HG03460 (cell line): ENCODE measurements at regions not wholly inside any gene's neighbourhood (a gene's known extent, or its start where the extent isn't known, plus 50 kb on each side); places are given as distances from the start of the nearest gene placed in this dataset.
"Not testable (repeated sequence)": the region's sequence is repeated elsewhere in the genome, so short reads cannot be mapped to it uniquely, and the experiment has no call there.

ENCODE experiments used
- ATAC-seq: cut with Tn5 transposase; IDR thresholded peaks from one replicate; pipeline ENCODE4 v1.9.1; 2021; ENCODE audit not compliant: unreplicated experiment

DNA sequence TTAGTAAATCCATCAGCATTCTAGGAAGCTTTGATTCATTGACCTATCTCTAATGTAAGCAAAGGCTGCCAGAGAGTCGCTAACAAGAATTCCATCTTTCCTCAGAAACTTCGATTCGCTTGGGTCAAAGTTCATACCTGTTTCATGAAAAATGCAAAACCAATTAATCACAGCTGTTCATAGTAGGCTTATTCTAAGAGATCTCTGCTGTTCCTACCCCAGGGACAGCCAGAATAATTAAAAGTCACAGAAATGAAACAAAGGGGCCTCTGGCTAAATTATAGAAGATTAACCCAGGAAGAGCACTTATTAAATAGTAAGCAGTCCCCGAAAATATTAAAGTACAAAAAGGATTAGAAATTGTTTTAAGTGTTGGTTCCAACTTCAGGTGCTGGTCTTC lies 280.1 kb upstream of the FRG2C start:
- ATAC-seq = not testable (repeated sequence)

DNA sequence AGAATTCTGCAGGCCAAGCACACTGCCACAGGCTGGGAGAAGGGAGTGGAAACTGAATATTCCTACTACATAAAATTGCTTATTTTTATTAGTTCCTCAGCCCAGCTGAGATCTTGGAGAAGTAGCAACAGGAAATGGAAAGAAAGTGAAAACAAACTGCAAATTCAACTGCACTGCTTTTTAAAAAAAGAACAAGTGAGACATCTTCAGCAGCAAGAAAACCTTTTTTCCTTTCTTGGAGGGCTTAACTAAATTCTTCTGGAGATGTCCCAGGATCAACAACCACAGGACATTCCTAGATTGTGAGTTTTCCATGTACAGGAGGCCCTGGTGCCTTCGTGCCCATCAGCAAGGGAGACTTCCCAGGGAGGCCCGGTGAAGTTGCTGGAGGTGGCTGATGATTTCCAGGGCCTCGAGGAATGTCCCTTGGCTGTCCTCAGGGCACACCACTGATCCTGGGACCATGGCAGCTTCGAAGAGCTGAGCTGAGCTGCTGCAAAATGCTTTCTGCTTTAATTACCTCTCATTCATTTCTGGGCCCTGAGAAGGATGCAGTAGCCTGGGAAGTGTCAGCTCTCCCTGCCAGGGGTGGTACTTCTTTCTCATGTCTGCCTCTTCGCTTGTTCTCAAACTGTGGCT lies 275.5 kb upstream of the FRG2C start:
- ATAC-seq = not testable (repeated sequence)

DNA sequence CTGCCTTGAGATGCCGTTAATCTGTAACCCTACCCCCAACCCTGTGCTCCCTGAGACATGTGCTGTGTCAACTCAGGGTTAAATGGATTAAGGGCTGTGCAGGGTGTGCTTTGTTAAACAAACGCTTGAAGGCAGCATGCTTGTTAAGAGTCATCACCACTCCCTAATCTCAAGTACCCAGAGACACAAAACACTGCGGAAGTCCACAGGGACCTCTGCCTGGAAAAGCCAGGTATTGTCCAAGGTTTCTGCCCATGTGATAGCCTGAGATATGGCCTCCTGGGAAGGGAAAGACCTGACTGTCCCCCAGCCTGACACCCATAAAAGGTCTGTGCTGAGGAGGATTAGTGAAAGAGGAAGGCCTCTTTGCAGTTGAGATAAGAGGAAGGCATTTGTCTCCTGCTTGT lies 270.8 kb upstream of the FRG2C start:
- ATAC-seq = not testable (repeated sequence)

DNA sequence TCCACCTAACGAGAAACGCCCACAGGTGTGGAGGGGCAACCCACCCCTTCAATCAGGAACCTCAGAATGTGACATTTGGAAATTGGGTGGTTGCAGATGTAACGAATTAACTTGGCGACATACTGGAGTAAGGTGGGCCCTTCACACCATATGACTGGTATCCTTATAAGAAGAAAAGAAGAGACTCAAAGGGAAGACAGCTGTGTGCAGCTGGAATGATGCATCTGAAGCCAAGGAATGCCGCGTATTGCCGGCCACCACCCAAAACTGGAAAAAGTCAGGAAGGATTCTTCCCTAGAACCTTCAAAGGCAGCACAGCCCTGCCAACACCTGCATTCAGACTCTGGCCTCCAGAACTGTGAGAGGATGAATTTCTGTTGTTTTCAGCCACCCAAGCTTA lies 270.0 kb upstream of the FRG2C start:
- ATAC-seq = not testable (repeated sequence)

DNA sequence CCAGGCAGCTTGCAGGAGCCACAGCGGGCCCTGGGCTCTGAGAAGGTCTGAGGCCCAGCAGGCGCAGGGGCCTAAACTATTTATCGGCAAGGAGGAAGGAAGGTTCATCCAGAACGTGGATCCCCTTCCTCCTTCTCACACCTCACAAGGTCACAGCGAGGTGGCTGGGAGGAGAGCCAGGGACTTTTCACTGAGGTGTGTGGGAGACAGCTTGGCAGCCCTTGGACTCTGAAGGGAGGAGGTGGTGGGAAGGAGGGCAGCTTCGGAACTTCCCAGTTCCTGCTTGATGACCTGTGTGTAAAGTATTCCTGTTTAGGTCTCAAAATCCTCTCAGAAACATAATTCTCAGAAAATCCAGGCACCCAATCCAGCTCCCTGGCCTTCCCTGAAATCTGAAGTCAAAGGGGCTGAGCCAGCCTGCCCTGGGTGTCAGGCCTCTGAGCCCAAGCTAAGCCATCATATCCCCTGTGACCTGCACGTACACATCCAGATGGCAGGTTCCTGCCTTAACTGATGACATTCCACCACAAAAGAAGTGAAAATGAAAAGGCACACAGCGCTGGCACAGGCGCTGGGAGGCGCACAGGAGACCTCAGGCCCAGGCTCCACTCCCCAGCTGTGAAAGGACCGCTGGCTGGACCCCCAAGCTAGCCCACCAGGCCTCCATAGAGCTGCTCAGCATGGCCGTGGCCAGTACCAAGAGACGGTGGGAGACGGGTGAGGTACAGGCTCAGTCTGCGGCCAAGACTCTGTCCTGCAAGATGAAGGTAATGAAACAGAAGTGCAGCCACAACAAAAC lies 269.4 kb upstream of the FRG2C start:
- ATAC-seq = not testable (repeated sequence)

DNA sequence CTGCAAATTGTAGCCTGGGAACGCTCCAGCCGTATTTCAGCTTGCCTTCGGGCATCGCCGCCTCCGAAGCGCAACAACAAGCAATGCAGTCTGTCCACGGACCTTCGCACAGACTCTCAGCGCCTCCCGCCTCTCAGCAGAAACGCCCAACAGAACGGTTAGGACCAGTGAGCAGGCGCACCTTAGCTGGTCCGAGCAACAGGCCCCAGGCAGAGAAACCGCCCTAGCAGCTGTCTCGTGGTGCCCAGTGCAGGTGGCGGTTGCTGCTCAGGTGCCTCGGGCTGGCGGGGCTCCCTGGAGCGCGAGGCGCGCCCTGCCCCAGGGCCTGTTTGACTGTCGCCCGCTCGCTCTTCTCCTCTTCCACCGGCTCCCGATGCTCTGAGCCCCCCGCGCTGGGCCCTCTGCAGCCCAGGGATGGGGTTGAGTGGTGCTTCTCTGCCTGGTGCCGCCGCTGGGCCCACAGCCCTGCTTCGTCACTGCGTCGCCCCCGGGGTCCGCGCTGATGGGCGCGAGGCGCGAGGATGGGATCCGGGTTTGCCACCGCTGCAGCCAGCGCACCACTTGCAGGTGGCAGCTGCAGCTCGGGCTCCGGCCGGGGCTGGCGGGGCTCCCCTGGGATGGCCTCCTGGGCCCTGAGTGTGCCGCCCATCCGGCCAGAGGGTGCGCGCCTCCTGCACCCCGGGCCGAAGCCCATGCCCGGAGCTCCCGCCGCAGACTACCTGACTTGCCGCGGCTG lies 268.4 kb upstream of the FRG2C start:
- no peak for ATAC-seq

DNA sequence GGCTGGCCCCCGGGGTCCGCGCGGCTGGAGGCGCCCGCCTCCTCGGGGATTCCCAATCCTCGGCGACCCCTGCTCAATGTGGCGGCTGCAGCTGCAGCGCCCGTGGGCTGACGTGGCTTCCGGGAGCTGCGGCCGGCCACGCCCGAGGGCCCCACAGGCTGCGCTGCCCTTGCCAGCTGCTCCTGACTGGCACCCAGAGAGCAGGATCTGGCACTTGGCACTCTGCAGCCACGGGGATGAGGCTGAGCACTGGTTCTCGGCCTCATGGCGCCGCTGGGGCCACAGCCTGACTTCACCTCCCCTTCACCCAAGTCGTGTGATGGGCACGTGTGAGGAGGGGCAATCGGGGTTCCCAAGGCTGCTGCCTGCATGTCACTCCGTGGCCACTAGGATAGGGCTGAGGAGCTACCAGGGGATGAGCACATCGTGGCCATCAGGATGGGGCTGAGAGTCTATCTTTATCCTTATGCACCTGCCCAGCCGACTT lies 267.8 kb upstream of the FRG2C start:
- no peak for ATAC-seq

DNA sequence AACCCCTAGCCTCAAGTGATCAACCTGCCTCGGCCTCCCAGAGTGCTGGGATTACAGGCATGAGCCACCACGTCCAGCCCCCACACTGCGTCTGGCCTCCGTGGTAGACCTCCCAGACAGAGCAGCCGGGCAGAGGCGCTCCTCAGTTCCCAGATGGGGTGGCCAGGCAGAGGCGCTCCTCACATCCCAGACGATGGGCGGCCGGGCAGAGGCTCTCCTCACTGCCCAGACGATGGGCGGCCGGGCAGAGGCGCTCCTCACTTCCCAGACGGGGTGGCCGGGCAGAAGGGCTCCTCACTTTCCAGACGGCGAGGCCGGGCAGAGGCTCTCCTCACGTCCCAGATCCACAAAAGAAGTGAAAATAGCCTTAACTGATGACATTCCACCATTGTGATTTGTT lies 266.6 kb upstream of the FRG2C start:
- ATAC-seq = not testable (repeated sequence)

DNA sequence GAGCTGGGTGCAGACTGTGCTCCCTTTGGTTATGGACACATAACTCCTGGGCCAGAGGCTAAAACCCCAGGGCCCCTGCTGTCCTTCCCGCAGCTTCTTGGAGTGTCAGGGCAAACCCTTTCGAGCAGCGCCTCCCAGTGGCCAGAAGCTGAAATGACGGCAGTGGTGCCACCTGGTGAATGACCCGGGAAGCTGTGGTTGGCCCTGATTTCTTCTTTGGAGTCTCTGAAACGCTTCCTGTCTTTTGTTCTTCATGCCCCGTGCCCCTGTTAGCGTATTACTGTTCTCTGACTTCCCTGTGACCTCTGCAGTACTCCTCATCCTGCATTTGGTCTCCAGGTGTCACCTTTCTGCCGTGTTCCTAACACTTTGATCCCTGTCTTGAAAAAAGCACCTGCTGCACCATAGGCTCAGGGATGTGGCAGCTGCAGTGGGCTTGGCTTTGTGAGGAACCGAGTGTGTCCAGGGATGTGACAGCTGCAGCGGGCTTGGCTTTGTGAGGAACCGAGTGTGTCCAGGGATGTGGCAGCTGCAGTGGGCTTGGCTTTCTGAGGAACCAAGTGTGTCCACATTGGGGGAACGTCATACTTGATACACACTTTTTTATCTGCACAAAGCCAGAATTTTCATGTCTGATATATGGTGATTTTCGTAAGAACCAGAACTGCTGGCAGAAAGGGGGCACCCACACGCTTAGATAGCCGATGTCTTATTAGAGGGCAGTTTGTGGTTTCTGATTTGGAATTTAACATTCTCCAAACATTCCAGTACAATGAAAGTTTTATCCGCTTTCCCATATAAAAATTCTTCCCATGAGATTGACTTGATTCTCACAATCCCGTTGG lies 241.8 kb upstream of the FRG2C start:
- not testable (repeated sequence) for ATAC-seq

DNA sequence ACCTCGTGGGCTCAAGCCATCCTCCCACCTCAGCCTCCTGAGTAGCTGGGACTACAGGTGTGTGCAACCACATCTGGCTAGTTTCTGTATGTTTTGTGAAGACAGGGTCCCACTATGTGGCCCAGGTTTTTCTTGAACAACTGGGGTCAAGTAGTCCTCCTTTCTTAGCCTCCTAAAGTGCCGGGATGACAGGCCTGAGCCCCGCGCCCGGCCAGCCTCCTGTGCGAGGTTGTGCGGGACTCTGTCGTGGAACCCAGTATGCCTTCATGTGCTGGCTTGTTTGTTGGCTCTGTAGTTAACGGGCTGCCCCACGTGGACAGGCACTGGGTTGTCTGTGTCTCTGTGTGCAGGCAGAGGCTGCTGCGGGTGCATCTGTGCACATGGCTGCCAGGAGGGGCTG lies 238.7 kb upstream of the FRG2C start:
- ATAC-seq = not testable (repeated sequence)

DNA sequence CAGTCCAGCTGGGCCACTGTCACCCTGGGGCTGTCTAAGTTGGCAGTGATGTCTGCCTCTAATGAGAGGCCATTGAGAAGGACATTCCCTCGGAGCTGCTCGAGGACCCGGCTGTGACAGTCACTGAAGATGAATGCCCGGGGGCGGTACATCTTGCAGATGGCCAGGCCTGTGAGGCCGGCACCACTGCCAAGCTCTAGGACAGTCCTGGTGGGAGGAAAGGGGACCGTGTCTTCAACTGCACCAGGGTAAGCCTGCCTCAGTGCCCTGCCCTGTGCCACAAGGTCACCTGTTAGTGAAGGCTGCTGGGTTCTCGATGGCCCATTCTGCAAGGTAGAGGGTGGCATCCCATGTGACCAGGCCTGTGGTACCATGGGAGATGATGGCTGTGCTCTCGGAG lies 236.6 kb upstream of the FRG2C start:
- ATAC-seq = not testable (repeated sequence)

DNA sequence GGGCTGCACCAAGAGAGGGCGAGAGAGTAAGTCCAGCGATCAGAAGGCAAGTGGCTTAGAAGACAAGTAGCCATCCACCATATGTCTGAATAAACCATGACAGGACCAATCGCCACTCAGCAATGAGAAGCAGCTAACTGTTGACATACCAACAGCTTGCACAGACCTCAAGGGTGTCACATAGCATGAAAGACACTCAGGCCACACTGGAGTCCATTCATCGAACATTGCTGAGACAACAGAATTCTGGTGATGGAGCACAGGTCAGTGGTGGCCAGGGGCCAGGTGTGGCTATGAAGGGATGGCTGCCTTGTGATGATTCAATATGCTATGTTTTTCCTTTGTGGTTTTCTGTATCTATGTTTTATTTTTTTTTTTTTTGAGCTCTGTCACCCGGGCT lies 236.2 kb upstream of the FRG2C start:
- not testable (repeated sequence) for ATAC-seq

DNA sequence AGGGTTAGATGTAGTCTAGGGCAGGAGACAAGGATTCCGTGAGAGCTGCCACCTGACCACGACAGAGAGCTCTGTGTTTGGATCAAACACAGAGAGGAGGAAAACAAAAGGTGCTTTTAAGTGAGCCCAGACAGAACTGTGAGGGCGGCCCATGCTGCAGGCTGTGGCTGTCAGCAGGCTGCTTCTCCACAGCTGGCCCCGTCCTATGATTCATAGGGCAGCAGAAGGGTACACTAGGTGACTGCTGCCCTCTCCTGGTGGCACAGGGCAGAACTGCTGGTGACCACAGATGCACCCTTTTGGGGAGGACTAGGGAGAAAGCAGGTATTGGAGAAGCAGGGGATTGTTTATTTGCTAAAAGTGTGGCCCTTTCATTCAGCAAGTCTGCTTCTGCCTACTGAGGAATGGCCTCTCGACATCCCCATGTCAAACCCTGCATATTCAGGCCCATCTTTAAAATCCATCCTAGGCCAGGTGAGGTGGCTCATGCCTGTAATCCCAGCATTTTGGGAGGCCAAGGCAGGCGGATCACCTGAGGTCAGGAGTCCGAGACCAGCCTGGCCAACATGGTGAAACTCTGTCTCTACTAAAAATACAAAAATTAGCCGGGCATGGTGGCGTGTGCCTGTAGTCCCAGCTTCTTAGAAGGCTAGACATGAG lies 234.4 kb upstream of the FRG2C start:
- not testable (repeated sequence) for ATAC-seq

DNA sequence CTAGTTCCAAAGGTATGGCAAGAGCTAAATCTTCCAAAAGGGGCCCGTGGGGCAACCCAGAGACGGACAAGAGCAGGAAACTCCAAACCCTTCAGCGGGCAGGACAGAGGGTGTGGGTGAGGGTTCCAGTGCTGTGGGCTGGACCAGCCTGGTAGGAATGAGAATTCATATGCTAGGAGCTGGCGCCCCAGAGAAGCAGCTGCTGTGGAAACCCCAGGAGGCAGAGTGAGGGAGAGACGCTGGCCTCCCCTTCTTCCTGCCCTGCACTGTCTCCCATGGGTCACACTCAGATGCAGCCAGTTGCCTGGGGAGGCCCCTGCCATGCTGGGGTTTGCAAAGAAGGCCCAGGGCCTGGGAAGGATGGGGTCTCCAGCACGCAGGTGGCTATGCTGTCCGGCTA lies 233.7 kb upstream of the FRG2C start:
- not testable (repeated sequence) for ATAC-seq

DNA sequence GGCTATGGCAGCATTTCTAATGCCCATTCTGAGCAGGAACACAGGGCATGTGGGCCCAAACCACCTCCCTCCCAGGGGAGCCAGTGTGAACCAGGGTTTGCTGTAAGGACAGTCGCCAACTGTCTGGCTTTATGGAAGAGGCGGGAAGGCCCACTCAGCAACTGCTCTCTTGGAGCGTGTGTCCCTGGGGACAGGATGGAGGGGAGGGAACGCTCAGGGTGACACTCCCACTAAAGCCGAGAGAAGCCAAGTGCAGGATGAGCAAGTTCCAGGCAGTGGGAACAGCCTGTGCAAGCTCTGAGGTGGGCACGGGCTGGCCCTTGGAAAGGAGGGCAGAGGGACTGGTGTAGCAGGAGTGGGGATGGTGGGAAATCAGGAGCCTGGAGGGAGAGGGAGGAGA lies 233.0 kb upstream of the FRG2C start:
- not testable (repeated sequence) for ATAC-seq

DNA sequence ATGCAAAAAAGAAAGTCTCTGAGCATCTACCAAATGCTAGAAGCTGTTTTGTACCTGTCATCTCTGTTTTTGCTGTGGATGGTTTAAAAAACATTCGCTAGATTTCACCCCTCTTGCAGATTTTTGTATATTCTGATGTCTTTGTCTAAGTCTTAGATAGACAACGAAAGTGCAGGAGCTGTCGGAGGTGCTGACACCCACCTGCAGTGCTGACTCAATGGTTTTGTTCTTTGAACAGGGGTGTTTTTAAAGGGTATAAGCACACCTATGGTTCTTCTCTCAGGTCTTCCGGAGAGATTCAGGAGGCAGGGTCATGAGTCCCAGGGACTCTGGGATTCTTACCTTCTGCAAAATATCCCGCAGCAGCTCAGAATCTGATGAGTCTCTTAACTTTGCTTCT lies 231.7 kb upstream of the FRG2C start:
- ATAC-seq = not testable (repeated sequence)

DNA sequence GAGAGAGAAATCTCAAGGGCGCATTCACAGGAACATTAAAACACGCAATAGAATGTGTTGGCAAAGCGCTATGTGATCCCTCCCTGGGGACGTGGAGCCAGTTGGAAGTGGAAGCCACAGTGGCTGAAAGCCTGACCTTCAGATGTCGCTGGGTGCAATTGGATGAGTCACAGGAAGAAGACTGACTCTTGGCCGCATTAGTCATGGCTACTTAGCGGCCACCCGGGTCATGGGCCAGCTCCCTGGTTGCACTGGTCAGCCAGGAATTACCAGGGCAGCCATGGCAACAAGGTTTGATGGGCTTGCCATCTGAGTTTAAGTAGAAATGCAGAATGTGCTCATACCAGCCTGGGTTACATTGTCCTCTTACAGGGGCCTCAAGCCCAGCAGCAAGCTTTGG lies 231.2 kb upstream of the FRG2C start:
- not testable (repeated sequence) for ATAC-seq

DNA sequence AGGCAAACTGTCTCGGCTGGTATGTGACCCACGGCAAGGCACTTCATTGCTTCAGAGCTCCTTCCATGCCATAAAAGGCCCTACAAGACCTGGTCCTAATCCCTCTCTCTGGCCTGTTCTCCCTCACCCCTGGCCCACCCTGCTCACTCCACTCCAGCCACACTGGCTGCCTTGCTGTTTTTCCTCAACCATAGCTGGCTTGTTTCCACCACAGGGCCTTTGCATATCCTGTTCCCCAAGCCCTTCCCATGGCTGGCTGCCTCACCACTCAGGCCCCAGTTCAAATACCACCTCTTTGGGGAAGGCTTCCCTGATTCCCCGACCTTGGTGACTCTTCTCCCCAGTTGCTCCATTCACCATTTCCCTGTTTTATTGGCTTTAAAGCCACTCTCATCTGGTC lies 230.8 kb upstream of the FRG2C start:
- ATAC-seq = not testable (repeated sequence)

DNA sequence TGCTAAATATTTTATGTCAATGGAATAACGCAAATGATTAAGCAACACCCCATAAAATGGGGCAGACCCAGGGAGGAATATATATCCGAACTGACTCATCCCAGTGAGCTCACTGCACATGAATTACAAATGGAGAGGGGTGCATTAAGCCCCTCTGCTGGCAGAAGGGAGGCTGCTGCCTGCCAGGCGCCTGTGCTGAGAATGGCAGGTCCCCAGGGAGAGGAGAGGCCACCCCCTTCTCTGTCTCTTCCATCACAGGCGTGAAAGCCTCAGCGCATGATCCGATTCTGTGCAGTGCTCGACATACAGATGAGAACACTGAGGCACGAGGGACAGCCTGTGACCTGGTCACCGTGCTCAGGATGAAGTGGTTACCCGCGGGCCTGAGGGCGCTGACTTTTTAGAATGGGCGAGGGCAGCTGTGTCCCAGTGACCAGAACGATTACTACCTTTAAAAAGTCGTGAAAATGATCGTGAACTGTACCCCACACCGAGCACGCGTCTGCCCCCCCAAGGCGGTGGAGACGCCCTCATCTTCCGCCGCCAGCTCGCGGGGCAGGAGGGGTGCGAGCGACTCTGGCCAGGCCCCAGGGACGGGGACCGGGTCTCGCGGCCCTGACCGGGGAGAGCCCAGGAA lies 229.7 kb upstream of the FRG2C start:
- ATAC-seq = not testable (repeated sequence)
